NOMO-1 treated with dmso at 0.1 percent for 144 hours (cell line): ENCODE measurements at regions not wholly inside any gene's neighbourhood (a gene's known extent, or its start where the extent isn't known, plus 50 kb on each side); places are given as distances from the start of the nearest gene placed in this dataset.
"Not testable (repeated sequence)": the region's sequence is repeated elsewhere in the genome, so short reads cannot be mapped to it uniquely, and the experiment has no call there.

Source experiments
- DNase-seq: peaks from one replicate; lab custom pipeline; 2025; ENCODE audit not compliant: unreplicated experiment; lab: John Stamatoyannopoulos, UW

GRCh38 chr3:152621006-152621868, 213.7 kb upstream of the P2RY1 start:
- DNase-seq, result no peak

- no peak for DNase-seq
Measured at GRCh38 chr3:152621967-152622810, 212.7 kb upstream of the P2RY1 start.

GRCh38 chr3:152622811-152623167, 212.1 kb upstream of the P2RY1 start:
- no peak for DNase-seq

DNA sequence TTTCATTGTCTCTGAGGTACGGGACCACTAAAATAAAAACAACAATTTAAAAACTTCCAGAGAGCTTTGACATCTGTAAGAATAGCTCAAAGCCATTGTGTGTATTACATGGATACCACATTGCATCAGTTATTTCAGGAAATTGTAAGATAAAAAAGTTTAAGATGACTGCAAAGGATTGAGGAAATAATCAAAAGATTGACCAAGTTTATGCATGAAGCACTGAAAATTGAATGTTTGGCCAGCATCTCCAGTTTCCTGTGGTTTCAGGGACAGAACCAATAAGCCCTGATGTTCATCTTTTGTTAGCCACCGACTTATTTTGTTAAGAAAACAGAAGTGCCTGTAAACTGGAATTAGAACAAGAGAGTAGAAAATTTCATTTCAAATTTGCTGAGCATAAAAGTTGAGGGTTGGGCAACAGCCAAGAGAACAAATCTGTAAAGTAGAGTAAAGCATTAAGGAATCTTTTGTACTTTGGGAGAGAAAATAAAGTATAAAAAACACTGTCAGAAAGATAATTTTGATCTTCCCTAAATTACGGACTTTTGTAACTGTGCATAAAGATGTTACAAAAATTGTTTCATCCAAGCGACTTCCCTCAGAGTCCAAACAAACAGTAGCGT, 211.5 kb upstream of the P2RY1 start:
- no peak for DNase-seq

GRCh38 chr3:152626226-152626625, 208.7 kb upstream of the P2RY1 start:
- DNase-seq, result no peak

GRCh38 chr3:152628496-152628895, 206.4 kb upstream of the P2RY1 start:
- no peak for DNase-seq

GRCh38 chr3:152629363-152630122, 205.4 kb upstream of the P2RY1 start:
- DNase-seq, result no peak

DNA sequence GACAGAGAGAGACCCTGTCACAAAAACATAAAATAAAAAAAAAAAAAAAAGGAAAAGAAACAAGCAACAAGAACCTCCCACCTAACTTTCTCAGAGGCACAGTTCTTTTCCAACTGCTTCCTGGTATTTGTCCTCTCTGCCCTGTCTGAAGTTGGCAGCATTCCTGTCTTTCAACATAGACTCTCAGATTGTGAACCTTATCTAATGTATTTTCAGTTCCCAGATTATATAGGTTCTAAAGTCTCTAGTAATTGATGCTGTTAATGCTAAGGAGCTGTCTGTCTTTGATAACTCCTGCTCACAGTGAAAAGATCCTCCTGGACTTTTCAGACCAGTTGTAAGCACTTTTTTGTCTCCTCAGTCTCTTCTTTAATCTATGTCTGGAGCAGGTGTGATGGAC, 199.5 kb upstream of the P2RY1 start:
- no peak for DNase-seq

DNA sequence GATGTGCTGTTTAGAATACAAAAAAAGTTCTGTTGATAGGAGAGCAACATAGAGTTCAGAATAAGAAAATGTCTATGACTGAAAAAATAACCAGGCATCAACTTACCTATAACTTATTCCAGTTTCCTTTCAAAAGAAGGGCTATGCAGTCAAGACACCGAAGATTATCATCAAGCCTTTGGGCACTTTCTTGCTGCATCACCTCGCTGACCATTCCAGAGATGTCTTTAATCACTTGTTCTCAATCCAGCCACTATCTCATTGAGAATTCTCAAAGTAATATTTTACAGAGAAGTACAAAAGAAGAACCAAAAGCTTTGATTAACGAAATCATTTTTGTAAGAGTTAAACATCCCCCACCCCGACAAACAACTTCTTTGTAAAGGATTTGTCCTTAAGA, 198.3 kb upstream of the P2RY1 start:
- no peak for DNase-seq

DNA sequence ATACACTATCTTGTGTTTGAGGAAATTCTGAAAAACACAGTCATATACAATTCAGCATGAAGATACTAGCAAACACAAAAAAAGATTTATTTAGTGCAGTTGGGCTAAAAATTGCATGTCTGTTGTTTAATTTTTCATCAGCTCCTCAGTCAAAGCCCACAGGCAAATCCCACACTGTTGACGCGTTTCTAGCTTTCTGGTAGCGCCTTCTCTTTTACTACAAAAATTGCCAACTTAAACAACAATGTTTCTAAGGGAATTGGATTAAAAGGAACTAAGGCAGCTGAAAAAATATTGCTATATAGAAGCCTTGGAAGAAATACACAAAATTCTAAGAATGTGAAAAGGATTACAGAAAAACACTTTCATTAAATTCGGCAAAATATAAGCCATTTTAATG, 196.7 kb upstream of the P2RY1 start:
- no peak for DNase-seq

DNA sequence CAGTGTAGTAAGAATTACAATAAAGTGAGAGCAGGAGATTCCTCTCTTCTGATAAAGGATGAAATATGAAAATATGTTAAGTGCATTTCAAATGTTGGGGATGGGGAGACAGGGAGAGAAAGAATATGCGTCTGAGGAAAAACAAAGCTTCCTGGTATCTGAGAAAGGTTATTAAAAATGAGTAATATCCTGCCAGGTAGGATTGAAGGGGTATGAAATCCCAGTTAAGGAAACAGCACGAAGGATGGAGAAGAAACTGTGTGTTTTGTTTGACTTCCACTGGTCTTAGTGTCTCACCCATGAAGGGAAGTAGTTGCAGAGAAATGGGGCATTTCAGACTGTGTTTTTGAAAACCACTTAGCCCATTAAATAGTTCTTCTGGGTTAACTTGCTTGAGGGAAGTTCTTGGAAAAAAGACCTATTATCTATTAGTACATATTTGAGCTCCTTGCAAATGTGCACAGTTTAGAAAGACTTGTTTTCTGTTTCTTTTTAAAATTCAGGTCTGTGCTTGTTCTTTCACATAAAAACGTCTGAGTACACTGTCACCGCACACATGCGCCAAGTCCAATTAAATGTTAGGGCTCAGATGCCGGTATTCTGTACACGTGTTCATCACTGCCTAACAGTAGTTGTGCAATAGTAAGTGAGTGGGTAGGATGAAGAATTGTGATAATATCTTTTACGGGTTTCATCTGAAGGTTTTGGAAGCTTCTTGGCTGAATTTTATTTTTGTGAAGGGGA, 196.1 kb upstream of the P2RY1 start:
- no peak for DNase-seq

GRCh38 chr3:152641198-152641597, 193.7 kb upstream of the P2RY1 start:
- no peak for DNase-seq

DNA sequence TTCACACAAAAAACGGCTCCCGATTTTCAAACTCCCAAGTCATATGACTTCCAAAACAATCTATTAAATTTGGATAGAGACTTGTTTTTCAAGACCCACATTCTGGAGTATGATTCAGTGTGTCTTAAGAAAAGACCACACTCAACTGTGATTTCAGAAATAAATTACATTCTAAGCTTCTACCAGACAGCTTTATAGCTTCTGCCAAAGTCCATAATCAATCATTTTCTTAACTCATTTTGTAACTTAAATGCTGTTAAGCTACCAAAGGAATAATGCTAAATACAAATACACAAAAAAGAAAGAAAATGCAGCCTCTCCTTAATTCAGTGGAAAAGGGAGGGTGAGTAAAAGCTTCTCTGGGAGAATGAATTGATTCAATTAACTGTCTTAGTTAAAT, 192.3 kb upstream of the P2RY1 start:
- DNase-seq, result no peak

DNA sequence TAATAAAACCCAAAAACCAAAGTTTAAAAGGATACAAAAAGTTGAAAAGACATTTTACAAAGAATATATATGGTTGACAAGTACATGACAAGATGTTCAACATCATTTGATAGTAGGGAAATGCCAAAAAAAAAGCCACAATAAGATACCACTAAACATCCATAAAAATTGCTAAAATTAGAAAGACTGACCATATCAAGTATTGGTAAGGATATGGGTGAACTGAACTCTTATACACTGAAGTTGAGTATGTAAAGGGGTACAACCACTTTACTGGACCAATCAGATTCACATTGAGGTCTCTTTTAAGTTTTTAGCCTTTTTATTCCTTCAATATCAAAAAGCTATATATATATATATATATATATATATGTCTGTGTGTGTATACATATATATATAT, 190.5 kb upstream of the P2RY1 start:
- no peak for DNase-seq

DNA sequence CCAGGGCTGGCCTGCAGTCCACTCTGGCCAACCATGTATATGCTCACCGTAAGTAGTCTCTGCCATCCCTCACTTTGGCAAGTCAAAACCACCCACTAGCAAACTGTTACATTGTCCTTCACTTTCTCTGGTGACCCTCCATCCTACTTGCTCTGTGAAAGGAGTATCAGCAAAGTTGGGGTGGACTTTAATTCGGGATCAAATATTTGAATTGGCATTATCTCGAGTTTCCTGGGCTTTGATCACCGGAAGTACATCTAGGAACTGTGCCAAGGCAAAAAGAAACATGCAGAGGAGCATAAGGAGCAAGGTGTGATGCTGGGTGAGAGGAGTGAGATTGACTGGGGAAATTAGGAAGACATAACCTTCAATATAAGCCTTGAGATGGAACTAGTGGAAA, 188.9 kb upstream of the P2RY1 start:
- no peak for DNase-seq

GRCh38 chr3:152650177-152650576, 184.8 kb upstream of the P2RY1 start:
- no peak for DNase-seq

DNA sequence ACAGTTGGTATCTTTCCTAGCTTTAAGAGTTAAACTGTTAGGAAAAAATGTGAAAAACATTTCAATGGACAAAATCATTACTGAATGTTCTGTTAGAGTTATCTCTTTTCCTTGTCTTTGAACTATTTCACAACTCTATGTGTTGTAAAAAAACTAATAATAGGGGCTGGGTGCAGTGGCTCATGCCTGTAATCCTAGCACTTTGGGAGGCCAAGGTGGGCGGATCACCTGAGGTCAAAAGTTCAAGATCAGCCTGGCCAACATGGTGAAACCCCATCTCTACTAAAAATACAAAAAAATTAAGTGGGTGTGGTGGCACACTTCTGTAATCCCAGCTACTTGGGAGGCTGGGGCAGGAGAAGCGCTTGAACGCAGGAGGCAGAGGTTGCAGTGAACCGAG, 184.0 kb upstream of the P2RY1 start:
- DNase-seq, result not testable (repeated sequence)

- peak; percentile 28 for DNase-seq
Measured at GRCh38 chr3:152656214-152656971, 178.5 kb upstream of the P2RY1 start.

DNA sequence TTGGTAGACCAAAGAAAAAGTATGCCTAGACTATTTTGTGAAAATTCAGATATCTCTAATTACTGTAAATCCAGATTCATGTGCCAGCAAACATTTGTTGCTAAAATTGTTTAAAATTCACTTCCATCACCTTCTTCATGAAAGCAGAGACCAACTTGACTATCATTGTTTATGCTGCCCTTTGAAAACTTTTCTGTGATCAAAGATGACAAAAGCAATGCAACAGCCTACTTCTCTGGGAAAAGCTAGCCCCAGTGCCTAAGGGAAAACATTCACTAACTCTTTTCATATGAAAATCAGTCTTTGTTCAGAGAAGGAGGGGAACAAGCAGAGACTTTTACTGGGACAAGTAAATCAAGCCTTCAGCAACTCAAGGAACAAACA, 178.0 kb upstream of the P2RY1 start:
- DNase-seq, result no peak
